ENCODE measurements at regions not wholly inside any gene's neighbourhood (a gene's known extent, or its start where the extent isn't known, plus 50 kb on each side); places are given as distances from the start of the nearest gene placed in this dataset.
"Not testable (repeated sequence)": the region's sequence is repeated elsewhere in the genome, so short reads cannot be mapped to it uniquely, and the experiment has no call there.

DNA sequence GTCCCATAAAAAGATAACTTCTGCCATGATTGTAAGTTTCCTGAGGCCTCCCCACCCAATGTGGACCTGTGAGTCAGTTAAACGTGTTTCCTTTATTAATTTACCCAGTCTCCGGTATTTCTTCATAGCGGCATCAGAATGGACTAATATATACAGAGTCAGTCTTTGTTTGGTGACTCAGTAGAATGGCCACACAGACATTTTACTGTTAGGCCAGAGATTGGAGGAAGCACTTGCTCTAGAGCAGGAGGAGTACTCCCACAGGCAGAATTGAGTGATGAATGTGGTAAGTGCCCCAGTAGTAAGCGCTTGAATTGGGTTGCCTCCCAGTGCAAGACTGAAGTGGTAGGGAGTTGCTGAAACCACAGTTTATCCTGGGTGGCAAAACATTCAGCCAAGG is 149.5 kb upstream of the SMIM30 start:
- WGBS (ENCODE audit: extremely low coverage, insufficient coverage, insufficient read length): no CpG with 5 or more reads among the region's 4 CpGs
- Histone ChIP-seq H3K14ac (ENCODE audit: low read length) (no peak overlapping the region), H3K4ac (ENCODE audit: low read depth, low read length) (no peak overlapping the region), H3K4me3 (ENCODE audit: low read depth, low read length) (no peak overlapping the region), H3K27ac (ENCODE audit: low read depth, low read length) (no peak overlapping the region), H2BK120ac (ENCODE audit: insufficient read depth, low read length, poor library complexity) (no peak overlapping the region), H4K8ac (ENCODE audit: low read depth, low read length) (no peak overlapping the region), H3K27me3 (ENCODE audit: insufficient read depth, low read length) (no peaks in the 10 kb centered on the region), H3K79me1 (ENCODE audit: low read length) (no peaks in the 10 kb centered on the region), H2BK5ac (ENCODE audit: low read depth, low read length, poor library complexity) (no peak overlapping the region), H3K4me1 (ENCODE audit: control insufficient read depth in 1 of 2, insufficient read depth in 2 of 2, low read length in 2 of 2) (no peaks in the 10 kb centered on the region), H3K9ac (ENCODE audit: low read length) (no peak overlapping the region), H3K4me2 (ENCODE audit: low read length) (no peak overlapping the region), H3K23ac (ENCODE audit: low read length) (no peak overlapping the region), H4K91ac (ENCODE audit: low read depth, low read length) (no peak overlapping the region), H3K9me3 (ENCODE audit: insufficient read depth, low read depth, low read length) (no peaks in the 10 kb centered on the region), H4K12ac (ENCODE audit: low read depth, low read length) (no peak overlapping the region), H2BK12ac (ENCODE audit: low read length) (no peak overlapping the region), H2AFZ (ENCODE audit: insufficient read depth, low read length, poor library complexity) (no peak overlapping the region), H3K36me3 (ENCODE audit: control insufficient read depth in 1 of 2, insufficient read depth in 2 of 2, low read length in 2 of 2) (no peaks in the 10 kb centered on the region), H2AK5ac (ENCODE audit: low read length) (no peak overlapping the region), H3K18ac (ENCODE audit: low read length) (no peak overlapping the region), H3K79me2 (ENCODE audit: control insufficient read depth, insufficient read depth, low read length, poor library complexity) (no peaks in the 10 kb centered on the region)
- DNase-seq: no peak

DNA sequence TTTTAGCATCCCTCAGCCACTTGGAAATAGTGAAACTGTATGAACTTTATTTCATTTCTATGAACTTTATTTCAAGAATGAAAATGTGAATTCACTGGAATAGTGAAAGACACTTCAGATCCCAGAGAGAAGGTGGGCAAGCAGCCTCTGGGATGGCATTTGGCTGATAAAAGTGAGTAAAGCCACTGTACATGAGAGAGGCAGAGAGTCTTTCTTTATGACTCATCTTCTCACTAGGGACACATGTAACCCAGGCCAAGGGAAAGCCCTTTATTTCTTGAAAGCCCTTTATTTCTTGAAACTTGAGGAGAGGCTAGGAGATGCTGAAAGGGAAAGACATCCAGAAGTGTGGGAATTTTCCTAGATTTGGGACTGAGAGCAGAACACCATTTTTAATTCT is 148.9 kb upstream of the SMIM30 start:
- no peak overlapping the region for H3K4me2 ChIP-seq (ENCODE audit: low read length)
- no peaks in the 10 kb centered on the region for H3K79me2 ChIP-seq (ENCODE audit: control insufficient read depth, insufficient read depth, low read length, poor library complexity)
- no peaks in the 10 kb centered on the region for H3K27me3 ChIP-seq (ENCODE audit: insufficient read depth, low read length)
- no peak overlapping the region for H3K23ac ChIP-seq (ENCODE audit: low read length)
- H2AK5ac ChIP-seq (ENCODE audit: low read length): no peak overlapping the region
- H3K4me1 ChIP-seq (ENCODE audit: control insufficient read depth in 1 of 2, insufficient read depth in 2 of 2, low read length in 2 of 2): no peaks in the 10 kb centered on the region
- H3K4ac ChIP-seq (ENCODE audit: low read depth, low read length): no peak overlapping the region
- H3K18ac ChIP-seq (ENCODE audit: low read length): no peak overlapping the region
- no peak overlapping the region for H4K8ac ChIP-seq (ENCODE audit: low read depth, low read length)
- H2AFZ ChIP-seq (ENCODE audit: insufficient read depth, low read length, poor library complexity): no peak overlapping the region
- no peak overlapping the region for H4K91ac ChIP-seq (ENCODE audit: low read depth, low read length)
- no peak overlapping the region for H3K9ac ChIP-seq (ENCODE audit: low read length)
- no peak overlapping the region for H3K27ac ChIP-seq (ENCODE audit: low read depth, low read length)
- no peak overlapping the region for H2BK12ac ChIP-seq (ENCODE audit: low read length)
- H3K9me3 ChIP-seq (ENCODE audit: insufficient read depth, low read depth, low read length): no peaks in the 10 kb centered on the region
- no peaks in the 10 kb centered on the region for H3K79me1 ChIP-seq (ENCODE audit: low read length)
- H3K14ac ChIP-seq (ENCODE audit: low read length): no peak overlapping the region
- H3K4me3 ChIP-seq (ENCODE audit: low read depth, low read length): no peak overlapping the region
- no peak overlapping the region for H2BK5ac ChIP-seq (ENCODE audit: low read depth, low read length, poor library complexity)
- DNase-seq: no peak
- H4K12ac ChIP-seq (ENCODE audit: low read depth, low read length): no peak overlapping the region
- no peak overlapping the region for H2BK120ac ChIP-seq (ENCODE audit: insufficient read depth, low read length, poor library complexity)
- no peaks in the 10 kb centered on the region for H3K36me3 ChIP-seq (ENCODE audit: control insufficient read depth in 1 of 2, insufficient read depth in 2 of 2, low read length in 2 of 2)

DNA sequence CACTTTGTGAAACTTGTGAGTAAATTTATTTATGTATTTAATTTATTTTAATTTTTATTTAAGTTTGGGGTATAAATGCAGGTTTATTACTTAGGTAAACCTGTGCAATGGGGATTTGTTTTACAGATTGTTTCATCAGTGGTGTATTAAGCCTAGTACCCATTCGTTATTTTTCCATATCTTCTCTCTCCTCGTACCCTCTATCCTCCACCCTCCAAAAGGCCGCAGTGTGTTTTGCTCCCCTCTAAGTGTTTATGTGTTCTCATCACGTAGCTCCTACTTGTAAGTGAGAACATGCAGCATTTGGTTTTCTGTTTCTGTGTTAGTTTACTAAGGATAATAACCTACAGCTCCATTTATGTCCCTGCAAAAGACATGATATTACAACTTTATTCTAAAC is 145.4 kb upstream of the SMIM30 start:
- Histone ChIP-seq H3K27ac (ENCODE audit: low read depth, low read length) (no peak overlapping the region), H3K36me3 (ENCODE audit: control insufficient read depth in 1 of 2, insufficient read depth in 2 of 2, low read length in 2 of 2) (no peaks in the 10 kb centered on the region), H4K8ac (ENCODE audit: low read depth, low read length) (no peak overlapping the region), H3K79me1 (ENCODE audit: low read length) (no peaks in the 10 kb centered on the region), H3K9ac (ENCODE audit: low read length) (no peak overlapping the region), H3K9me3 (ENCODE audit: insufficient read depth, low read depth, low read length) (no peaks in the 10 kb centered on the region), H2AK5ac (ENCODE audit: low read length) (no peak overlapping the region), H2BK12ac (ENCODE audit: low read length) (no peak overlapping the region), H2BK5ac (ENCODE audit: low read depth, low read length, poor library complexity) (no peak overlapping the region), H3K4me3 (ENCODE audit: low read depth, low read length) (no peak overlapping the region), H3K14ac (ENCODE audit: low read length) (no peak overlapping the region), H4K91ac (ENCODE audit: low read depth, low read length) (no peak overlapping the region), H3K4me1 (ENCODE audit: control insufficient read depth in 1 of 2, insufficient read depth in 2 of 2, low read length in 2 of 2) (no peaks in the 10 kb centered on the region), H3K27me3 (ENCODE audit: insufficient read depth, low read length) (no peaks in the 10 kb centered on the region), H3K23ac (ENCODE audit: low read length) (no peak overlapping the region), H3K4me2 (ENCODE audit: low read length) (no peak overlapping the region), H2AFZ (ENCODE audit: insufficient read depth, low read length, poor library complexity) (no peak overlapping the region), H3K18ac (ENCODE audit: low read length) (no peak overlapping the region), H2BK120ac (ENCODE audit: insufficient read depth, low read length, poor library complexity) (no peak overlapping the region), H4K12ac (ENCODE audit: low read depth, low read length) (no peak overlapping the region), H3K79me2 (ENCODE audit: control insufficient read depth, insufficient read depth, low read length, poor library complexity) (no peaks in the 10 kb centered on the region), H3K4ac (ENCODE audit: low read depth, low read length) (no peak overlapping the region)
- no CpG with 5 or more reads among the region's 4 CpGs for WGBS (ENCODE audit: extremely low coverage, insufficient coverage, insufficient read length)
- DNase-seq: no peak

DNA sequence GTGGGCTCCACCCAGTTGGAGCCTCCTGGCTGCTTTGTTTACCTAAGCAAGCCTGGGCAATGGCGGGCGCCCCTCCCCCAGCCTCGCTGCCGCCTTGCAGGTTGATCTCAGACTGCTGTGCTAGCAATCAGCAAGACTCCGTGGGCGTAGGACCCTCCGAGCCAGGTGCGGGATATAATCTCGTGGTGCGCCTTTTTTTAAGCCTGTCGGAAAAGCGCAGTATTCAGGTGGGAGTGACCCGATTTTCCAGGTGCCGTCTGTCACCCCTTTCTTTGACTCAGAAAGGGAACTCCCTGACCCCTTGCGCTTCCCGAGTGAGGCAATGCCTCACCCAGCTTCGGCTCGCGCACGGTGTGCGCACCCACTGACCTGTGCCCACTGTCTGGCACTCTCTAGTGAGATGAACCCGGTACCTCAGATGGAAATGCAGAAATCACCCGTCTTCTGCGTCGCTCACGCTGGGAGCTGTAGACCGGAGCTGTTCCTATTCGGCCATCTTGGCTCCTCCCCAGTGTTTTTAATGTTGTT is 144.9 kb upstream of the SMIM30 start:
- not testable (repeated sequence) for H2AK5ac ChIP-seq (ENCODE audit: low read length); H3K14ac ChIP-seq (ENCODE audit: low read length); H3K9me3 ChIP-seq (ENCODE audit: insufficient read depth, low read depth, low read length); H3K9ac ChIP-seq (ENCODE audit: low read length); H3K27me3 ChIP-seq (ENCODE audit: insufficient read depth, low read length); H3K18ac ChIP-seq (ENCODE audit: low read length); DNase-seq; H2BK12ac ChIP-seq (ENCODE audit: low read length); H3K4me1 ChIP-seq (ENCODE audit: control insufficient read depth in 1 of 2, insufficient read depth in 2 of 2, low read length in 2 of 2); H3K36me3 ChIP-seq (ENCODE audit: control insufficient read depth in 1 of 2, insufficient read depth in 2 of 2, low read length in 2 of 2); H3K4me2 ChIP-seq (ENCODE audit: low read length); H2BK5ac ChIP-seq (ENCODE audit: low read depth, low read length, poor library complexity); H3K27ac ChIP-seq (ENCODE audit: low read depth, low read length); H3K23ac ChIP-seq (ENCODE audit: low read length); H4K12ac ChIP-seq (ENCODE audit: low read depth, low read length); H3K4me3 ChIP-seq (ENCODE audit: low read depth, low read length); H4K8ac ChIP-seq (ENCODE audit: low read depth, low read length); H3K79me1 ChIP-seq (ENCODE audit: low read length); H3K79me2 ChIP-seq (ENCODE audit: control insufficient read depth, insufficient read depth, low read length, poor library complexity); H2BK120ac ChIP-seq (ENCODE audit: insufficient read depth, low read length, poor library complexity); H2AFZ ChIP-seq (ENCODE audit: insufficient read depth, low read length, poor library complexity); H4K91ac ChIP-seq (ENCODE audit: low read depth, low read length); H3K4ac ChIP-seq (ENCODE audit: low read depth, low read length)
- no CpG with 5 or more reads among the region's 28 CpGs for WGBS (ENCODE audit: extremely low coverage, insufficient coverage, insufficient read length)
